PC-9 (cell line): ENCODE measurements at regions not wholly inside any gene's neighbourhood (a gene's known extent, or its start where the extent isn't known, plus 50 kb on each side); places are given as distances from the start of the nearest gene placed in this dataset.

ENCODE experiments used
- EZH2 ChIP-seq: fragments of 200-600 bp; sonication (generic); IDR thresholded peaks from 2 replicates; pipeline ENCODE4 v1.8.0; 2017; ENCODE audit warnings: antibody characterized with exemption, low read depth
- TF ChIP-seq, protein P1 (sequence below): fragments of 200-600 bp; sonication (generic); conservative IDR thresholded peaks from 2 replicates; pipeline ENCODE4 v1.6.1; 2017; ENCODE audit warnings: mixed run types, antibody characterized with exemption, mild to moderate bottlenecking, moderate library complexity

DNA sequence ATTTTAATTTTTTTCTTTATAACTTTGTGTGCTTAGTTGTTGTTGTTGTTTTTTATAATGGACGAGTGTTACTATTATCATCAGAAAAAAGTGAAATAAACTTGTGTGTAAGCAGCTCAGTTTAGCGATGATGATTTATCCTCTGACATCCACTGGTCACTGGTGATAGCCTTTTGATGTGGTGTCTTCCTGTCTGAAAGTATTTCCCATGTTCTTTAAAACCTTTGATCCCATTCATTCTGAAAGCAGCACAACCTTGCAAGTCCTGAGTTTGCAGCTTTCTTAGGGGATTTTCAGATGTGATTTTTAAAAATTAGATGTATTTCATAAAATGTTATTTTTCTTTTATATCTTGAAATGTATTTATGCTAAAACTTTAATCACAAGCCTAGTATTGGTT is 85.9 kb upstream of the ZPLD1 start:
- TF ChIP-seq, protein P1, sequence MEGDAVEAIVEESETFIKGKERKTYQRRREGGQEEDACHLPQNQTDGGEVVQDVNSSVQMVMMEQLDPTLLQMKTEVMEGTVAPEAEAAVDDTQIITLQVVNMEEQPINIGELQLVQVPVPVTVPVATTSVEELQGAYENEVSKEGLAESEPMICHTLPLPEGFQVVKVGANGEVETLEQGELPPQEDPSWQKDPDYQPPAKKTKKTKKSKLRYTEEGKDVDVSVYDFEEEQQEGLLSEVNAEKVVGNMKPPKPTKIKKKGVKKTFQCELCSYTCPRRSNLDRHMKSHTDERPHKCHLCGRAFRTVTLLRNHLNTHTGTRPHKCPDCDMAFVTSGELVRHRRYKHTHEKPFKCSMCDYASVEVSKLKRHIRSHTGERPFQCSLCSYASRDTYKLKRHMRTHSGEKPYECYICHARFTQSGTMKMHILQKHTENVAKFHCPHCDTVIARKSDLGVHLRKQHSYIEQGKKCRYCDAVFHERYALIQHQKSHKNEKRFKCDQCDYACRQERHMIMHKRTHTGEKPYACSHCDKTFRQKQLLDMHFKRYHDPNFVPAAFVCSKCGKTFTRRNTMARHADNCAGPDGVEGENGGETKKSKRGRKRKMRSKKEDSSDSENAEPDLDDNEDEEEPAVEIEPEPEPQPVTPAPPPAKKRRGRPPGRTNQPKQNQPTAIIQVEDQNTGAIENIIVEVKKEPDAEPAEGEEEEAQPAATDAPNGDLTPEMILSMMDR = no peak
- TF ChIP-seq EZH2 = no peak
